Testis (tissue), 2 donors: ENCODE measurements at regions not wholly inside any gene's neighbourhood (a gene's known extent, or its start where the extent isn't known, plus 50 kb on each side); places are given as distances from the start of the nearest gene placed in this dataset.

Source experiments
- CTCF ChIP-seq, 3 experiments: fragments of 450-650 bp in 2 of 3; fragments of 200-600 bp in 1 of 3; sonication (generic) in 1 of 3; IDR thresholded peaks; one replicate each; pipeline ENCODE4 v1.5.1; 2016 to 2019; ENCODE audit warnings: antibody characterized with exemption in 3 of 3, mild to moderate bottlenecking in 2 of 3, moderate library complexity in 1 of 3
- POLR2A ChIP-seq: fragments of 450-650 bp; IDR thresholded peaks from one replicate; pipeline ENCODE4 v1.6.1; 2017; ENCODE audit warnings: antibody characterized with exemption, mild to moderate bottlenecking, moderate library complexity

GRCh38 chr2:66790651-66791181, 355.8 kb downstream of the MEIS1 start:
- TF ChIP-seq CTCF (IDR thresholded peaks at IDR 0.05) (no peak), POLR2A (no peak)
